Mucosa of descending colon (tissue), 3 donors: ENCODE measurements at regions not wholly inside any gene's neighbourhood (a gene's known extent, or its start where the extent isn't known, plus 50 kb on each side); places are given as distances from the start of the nearest gene placed in this dataset.

Source experiments
- ATAC-seq: fragments of 200-7000 bp; cut with Tn5 transposase; one replicate; pipeline ENCODE4 v1.9.1; 2020; ENCODE audit warnings: mild to moderate bottlenecking, moderate library complexity
- DNase-seq, 3 donors: peaks; one replicate each; pipeline ENCODE4 v3.0.0-alpha.2; 2020
- H3K36me3 ChIP-seq: fragments of 200-600 bp; one replicate; pipeline ENCODE4 v1.8.0; 2021; ENCODE audit warnings: low read depth, mild to moderate bottlenecking
- H3K4me1 ChIP-seq: fragments of 200-600 bp; one replicate; pipeline ENCODE4 v1.8.0; 2021; ENCODE audit warnings: low read depth, mild to moderate bottlenecking
- H3K4me3 ChIP-seq: fragments of 200-600 bp; one replicate; pipeline ENCODE4 v1.8.0; 2021; ENCODE audit warnings: mild to moderate bottlenecking
- H3K9me3 ChIP-seq: fragments of 200-600 bp; one replicate; pipeline ENCODE4 v1.8.0; 2021; ENCODE audit warnings: mild to moderate bottlenecking
- CTCF ChIP-seq: fragments of 200-600 bp; IDR thresholded peaks from one replicate; pipeline ENCODE4 v1.8.0; 2022; ENCODE audit warnings: antibody characterized with exemption, mild to moderate bottlenecking
- intact Hi-C, 2 donors: fragments of 100-400 bp; cut with DNase I in 1 of 2; cut with micrococcal nuclease in 1 of 2; formaldehyde crosslinking; loops; one replicate each; pipeline versions ENCODE4 v1.11.0 to v1.11.1; 2022; cut with DNase I, micrococcal nuclease
- donor health status: DM: no; HTN: no; CAD: no; lungs with moderate emphysema.
- donor health status: DM: no; HTN: no; CAD: no.
- donor health status: DM: no; HTN: yes; CAD: no.

GRCh38 chr14:65906344-65906743 lies 493.8 kb downstream of the FUT8 start:
- no peaks in the 10 kb centered on the region for H3K4me1 ChIP-seq
- intact Hi-C loops = no loop called here
- DNase-seq = no peak
- no peak for TF ChIP-seq CTCF
- H3K9me3 ChIP-seq = no peaks in the 10 kb centered on the region
- no peaks in the 10 kb centered on the region for H3K36me3 ChIP-seq
- H3K4me3 ChIP-seq = no peak overlapping the region
- ATAC-seq = no peak

GRCh38 chr14:65906948-65907347 lies 494.4 kb downstream of the FUT8 start:
- Histone ChIP-seq H3K4me3 (no peak overlapping the region), H3K36me3 (no peaks in the 10 kb centered on the region), H3K4me1 (no peaks in the 10 kb centered on the region), H3K9me3 (no peaks in the 10 kb centered on the region)
- no peak for TF ChIP-seq CTCF
- intact Hi-C loops = no loop called here
- ATAC-seq (no peak), DNase-seq (no peak)

- intact Hi-C loops = no loop called here
- H3K36me3 ChIP-seq = no peaks in the 10 kb centered on the region
- H3K4me1 ChIP-seq = no peaks in the 10 kb centered on the region
- no peaks in the 10 kb centered on the region for H3K9me3 ChIP-seq
- TF ChIP-seq CTCF = no peak
- no peak for DNase-seq
- no peak overlapping the region for H3K4me3 ChIP-seq
- ATAC-seq = no peak
Observed at GRCh38 chr14:65910108-65910786, 497.7 kb downstream of the FUT8 start.

GRCh38 chr14:65915125-65915524 lies 502.6 kb downstream of the FUT8 start:
- H3K9me3 ChIP-seq = no peaks in the 10 kb centered on the region
- ATAC-seq = no peak
- DNase-seq = no peak
- intact Hi-C loops = no loop called here
- H3K4me1 ChIP-seq = no peaks in the 10 kb centered on the region
- H3K4me3 ChIP-seq = no peak overlapping the region
- no peak for TF ChIP-seq CTCF
- no peaks in the 10 kb centered on the region for H3K36me3 ChIP-seq

GRCh38 chr14:65916055-65916454 lies 503.5 kb downstream of the FUT8 start:
- no peak for DNase-seq
- TF ChIP-seq CTCF = no peak
- no peak overlapping the region for H3K4me3 ChIP-seq
- H3K36me3 ChIP-seq = no peaks in the 10 kb centered on the region
- no peaks in the 10 kb centered on the region for H3K9me3 ChIP-seq
- H3K4me1 ChIP-seq = no peaks in the 10 kb centered on the region
- ATAC-seq = no peak
- intact Hi-C loops = no loop called here

- Histone ChIP-seq H3K4me1 (no peaks in the 10 kb centered on the region), H3K9me3 (no peaks in the 10 kb centered on the region), H3K36me3 (no peaks in the 10 kb centered on the region), H3K4me3 (no peak overlapping the region)
- TF ChIP-seq CTCF = no peak
- DNase-seq (no peak), ATAC-seq (no peak)
- intact Hi-C loops = no loop called here
Observed at GRCh38 chr14:65920996-65921395, 508.5 kb downstream of the FUT8 start.
